Ovary (tissue), 3 donors: ENCODE measurements at regions not wholly inside any gene's neighbourhood (a gene's known extent, or its start where the extent isn't known, plus 50 kb on each side); places are given as distances from the start of the nearest gene placed in this dataset.

Experiments used
- EP300 ChIP-seq: sonication (generic); formaldehyde crosslinking; IDR thresholded peaks from one replicate; pipeline ENCODE4 v1.6.1; 2017; ENCODE audit warnings: antibody characterized with exemption
- TF ChIP-seq, protein P1 (sequence below), 3 donors: fragments of 450-650 bp in 2 of 3; fragments of 200-600 bp in 1 of 3; IDR thresholded peaks; one replicate each; pipeline versions ENCODE4 v1.5.1 to v1.8.0; 2016 to 2022; ENCODE audit warnings: antibody characterized with exemption in 3 of 3, mild to moderate bottlenecking in 1 of 3
- donor health status: DM: no; HTN: no; CAD: no.

DNA sequence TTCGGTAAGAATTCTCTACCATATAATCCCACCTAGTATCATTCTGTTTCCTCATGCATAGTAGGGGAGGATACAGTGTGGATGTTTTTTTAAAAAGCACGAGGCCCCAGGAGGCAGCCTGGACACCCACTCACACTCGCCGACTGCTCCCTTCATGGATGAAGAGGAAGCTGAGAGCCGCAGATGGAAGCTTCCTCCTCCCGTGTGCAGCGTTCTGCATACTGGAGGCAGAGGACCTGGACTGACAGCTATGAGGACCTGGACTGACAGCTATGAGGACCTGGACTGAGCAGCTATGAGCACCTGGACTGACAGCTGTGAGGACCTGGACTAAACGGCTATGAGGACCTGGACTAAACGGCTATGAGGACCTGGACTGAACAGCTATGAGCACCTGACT is 234.4 kb downstream of the NDUFA10 start:
- TF ChIP-seq, protein P1, sequence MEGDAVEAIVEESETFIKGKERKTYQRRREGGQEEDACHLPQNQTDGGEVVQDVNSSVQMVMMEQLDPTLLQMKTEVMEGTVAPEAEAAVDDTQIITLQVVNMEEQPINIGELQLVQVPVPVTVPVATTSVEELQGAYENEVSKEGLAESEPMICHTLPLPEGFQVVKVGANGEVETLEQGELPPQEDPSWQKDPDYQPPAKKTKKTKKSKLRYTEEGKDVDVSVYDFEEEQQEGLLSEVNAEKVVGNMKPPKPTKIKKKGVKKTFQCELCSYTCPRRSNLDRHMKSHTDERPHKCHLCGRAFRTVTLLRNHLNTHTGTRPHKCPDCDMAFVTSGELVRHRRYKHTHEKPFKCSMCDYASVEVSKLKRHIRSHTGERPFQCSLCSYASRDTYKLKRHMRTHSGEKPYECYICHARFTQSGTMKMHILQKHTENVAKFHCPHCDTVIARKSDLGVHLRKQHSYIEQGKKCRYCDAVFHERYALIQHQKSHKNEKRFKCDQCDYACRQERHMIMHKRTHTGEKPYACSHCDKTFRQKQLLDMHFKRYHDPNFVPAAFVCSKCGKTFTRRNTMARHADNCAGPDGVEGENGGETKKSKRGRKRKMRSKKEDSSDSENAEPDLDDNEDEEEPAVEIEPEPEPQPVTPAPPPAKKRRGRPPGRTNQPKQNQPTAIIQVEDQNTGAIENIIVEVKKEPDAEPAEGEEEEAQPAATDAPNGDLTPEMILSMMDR (IDR thresholded peaks at IDR 0.05) = no peak
- no peak for TF ChIP-seq EP300
